ENCODE measurements at regions not wholly inside any gene's neighbourhood (a gene's known extent, or its start where the extent isn't known, plus 50 kb on each side); places are given as distances from the start of the nearest gene placed in this dataset.

DNA sequence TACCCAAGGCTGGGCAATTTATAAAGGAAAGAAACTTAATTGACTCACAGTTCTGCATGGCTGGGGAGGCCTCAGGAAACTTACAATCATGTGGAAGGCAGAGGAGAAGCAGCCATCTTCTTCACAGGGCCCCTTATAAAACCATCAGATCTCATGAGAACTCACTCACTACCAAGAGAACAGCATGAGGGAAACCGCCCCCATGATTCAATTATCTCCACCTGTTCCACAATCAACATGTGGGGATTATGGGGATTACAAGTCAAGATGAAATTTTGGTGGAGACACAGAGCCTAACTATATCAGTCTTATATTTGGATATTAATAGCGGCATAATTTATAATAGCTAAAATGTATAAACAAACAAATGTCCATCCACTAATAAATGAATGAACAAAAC, 1123.7 kb upstream of the NCAM2 start:
- TF ChIP-seq POLR2A (IDR thresholded peaks at IDR 0.05; ENCODE audit: borderline replicate concordance, extremely low read depth, insufficient read depth, insufficient read length) (no peak), ELF1 (IDR thresholded peaks at IDR 0.05; ENCODE audit: borderline replicate concordance, low read depth) (no peak), EZH2 (IDR thresholded peaks at IDR 0.05) (no peak), EGR1 (IDR thresholded peaks at IDR 0.05; ENCODE audit: low read depth) (no peak), POLR2AphosphoS5 (IDR thresholded peaks at IDR 0.05; ENCODE audit: low read depth, low read length) (no peak), EZH2phosphoT487 (IDR thresholded peaks at IDR 0.05; ENCODE audit: borderline replicate concordance) (no peak)
- TF ChIP-seq, protein P1, sequence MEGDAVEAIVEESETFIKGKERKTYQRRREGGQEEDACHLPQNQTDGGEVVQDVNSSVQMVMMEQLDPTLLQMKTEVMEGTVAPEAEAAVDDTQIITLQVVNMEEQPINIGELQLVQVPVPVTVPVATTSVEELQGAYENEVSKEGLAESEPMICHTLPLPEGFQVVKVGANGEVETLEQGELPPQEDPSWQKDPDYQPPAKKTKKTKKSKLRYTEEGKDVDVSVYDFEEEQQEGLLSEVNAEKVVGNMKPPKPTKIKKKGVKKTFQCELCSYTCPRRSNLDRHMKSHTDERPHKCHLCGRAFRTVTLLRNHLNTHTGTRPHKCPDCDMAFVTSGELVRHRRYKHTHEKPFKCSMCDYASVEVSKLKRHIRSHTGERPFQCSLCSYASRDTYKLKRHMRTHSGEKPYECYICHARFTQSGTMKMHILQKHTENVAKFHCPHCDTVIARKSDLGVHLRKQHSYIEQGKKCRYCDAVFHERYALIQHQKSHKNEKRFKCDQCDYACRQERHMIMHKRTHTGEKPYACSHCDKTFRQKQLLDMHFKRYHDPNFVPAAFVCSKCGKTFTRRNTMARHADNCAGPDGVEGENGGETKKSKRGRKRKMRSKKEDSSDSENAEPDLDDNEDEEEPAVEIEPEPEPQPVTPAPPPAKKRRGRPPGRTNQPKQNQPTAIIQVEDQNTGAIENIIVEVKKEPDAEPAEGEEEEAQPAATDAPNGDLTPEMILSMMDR (IDR thresholded peaks at IDR 0.05 in 2 of 3, conservative IDR thresholded peaks at IDR 0.05 in 1 of 3; ENCODE audit: borderline replicate concordance in 1 of 3, insufficient read depth in 1 of 3, low read depth in 2 of 3, low read length in 2 of 3), result no peak

Measured in HCT116 (cell line).